ENCODE measurements at regions not wholly inside any gene's neighbourhood (a gene's known extent, or its start where the extent isn't known, plus 50 kb on each side); places are given as distances from the start of the nearest gene placed in this dataset.

DNA sequence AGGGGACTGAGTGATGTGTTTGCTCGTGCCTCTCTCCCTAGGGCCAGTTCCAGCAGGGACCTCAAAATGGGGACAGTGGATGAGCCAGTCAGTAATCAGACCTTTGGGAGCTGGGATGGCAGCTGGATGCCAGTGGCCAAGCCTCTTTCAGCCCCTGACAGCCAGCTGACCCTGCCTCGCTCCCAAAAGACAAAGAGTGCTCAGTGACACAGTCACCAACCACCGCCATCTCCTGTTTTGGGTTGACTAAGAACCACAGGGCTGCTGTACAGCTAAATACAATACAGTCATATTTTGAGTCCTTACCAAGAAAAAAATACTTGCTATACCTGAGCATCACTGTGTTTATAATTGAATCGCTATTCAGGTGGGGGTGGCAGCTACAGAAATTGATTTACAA is 75.7 kb downstream of the POU3F3 start:
- Mint-ChIP-seq H3K4me3 (no peak overlapping the region), H3K4me1 (no peaks in the 10 kb centered on the region)
- TF ChIP-seq, protein P1, sequence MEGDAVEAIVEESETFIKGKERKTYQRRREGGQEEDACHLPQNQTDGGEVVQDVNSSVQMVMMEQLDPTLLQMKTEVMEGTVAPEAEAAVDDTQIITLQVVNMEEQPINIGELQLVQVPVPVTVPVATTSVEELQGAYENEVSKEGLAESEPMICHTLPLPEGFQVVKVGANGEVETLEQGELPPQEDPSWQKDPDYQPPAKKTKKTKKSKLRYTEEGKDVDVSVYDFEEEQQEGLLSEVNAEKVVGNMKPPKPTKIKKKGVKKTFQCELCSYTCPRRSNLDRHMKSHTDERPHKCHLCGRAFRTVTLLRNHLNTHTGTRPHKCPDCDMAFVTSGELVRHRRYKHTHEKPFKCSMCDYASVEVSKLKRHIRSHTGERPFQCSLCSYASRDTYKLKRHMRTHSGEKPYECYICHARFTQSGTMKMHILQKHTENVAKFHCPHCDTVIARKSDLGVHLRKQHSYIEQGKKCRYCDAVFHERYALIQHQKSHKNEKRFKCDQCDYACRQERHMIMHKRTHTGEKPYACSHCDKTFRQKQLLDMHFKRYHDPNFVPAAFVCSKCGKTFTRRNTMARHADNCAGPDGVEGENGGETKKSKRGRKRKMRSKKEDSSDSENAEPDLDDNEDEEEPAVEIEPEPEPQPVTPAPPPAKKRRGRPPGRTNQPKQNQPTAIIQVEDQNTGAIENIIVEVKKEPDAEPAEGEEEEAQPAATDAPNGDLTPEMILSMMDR (IDR thresholded peaks at IDR 0.05; ENCODE audit: unreplicated experiment), result no peak

DNA sequence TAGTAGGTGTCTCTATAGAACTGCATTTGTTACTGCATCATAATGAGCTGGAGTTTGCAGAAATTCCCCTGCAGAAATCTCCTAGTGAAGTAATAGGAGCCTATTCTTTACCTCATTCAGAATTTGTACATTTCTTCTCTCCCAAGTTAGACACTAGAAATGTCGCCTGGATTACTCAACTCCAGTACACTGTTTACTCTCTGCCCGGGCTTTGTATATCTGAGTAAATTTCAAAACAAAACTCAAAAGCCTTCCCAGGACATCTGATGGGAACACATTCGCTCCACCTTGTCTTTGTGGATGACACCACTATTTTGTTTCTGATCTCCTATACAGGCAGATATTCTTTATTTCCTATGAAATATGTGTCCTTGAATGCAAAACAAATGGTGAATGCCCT is 76.8 kb downstream of the POU3F3 start:
- Mint-ChIP-seq H3K27ac (no peak overlapping the region), H3K4me1 (no peaks in the 10 kb centered on the region), H3K9me3 (no peaks in the 10 kb centered on the region), H3K36me3 (no peaks in the 10 kb centered on the region), H3K4me3 (no peak overlapping the region), H3K27me3 (ENCODE audit: low read depth) (peaks cover 21% of the 10 kb centered on the region)
- TF ChIP-seq, protein P1 (IDR thresholded peaks at IDR 0.05; ENCODE audit: unreplicated experiment), result no peak
- no peak for DNase-seq (ENCODE audit: low spot score in 2 of 2, unreplicated experiment in 2 of 2)

More for the DNA sequence above, 75.7 kb downstream of the POU3F3 start:
- no peak for DNase-seq (ENCODE audit: low spot score in 2 of 2, unreplicated experiment in 2 of 2)
- no peaks in the 10 kb centered on the region for H3K9me3 Mint-ChIP-seq
- H3K27ac Mint-ChIP-seq, result no peak overlapping the region
- H3K27me3 Mint-ChIP-seq (ENCODE audit: low read depth), result peaks cover 29% of the 10 kb centered on the region
- H3K36me3 Mint-ChIP-seq, result no peaks in the 10 kb centered on the region

DNA sequence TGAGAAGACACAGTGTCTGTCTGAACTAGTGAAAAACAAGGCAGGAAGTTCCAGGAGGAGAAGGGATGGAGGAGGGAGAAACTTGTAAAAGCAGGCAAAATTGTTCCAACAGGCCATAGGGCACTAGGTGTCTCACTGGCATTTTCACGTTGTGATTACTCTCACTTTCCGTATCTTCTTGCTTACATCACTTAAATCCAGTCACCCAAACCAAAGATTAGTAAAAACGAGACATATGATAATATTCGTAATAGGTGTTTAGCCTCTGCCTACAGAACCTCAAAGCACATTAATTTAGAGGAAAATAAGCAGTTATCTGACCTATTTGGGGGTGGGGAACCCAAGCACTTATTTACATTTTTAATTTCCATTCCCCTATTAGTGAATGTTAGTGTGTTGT is 78.3 kb downstream of the POU3F3 start:
- no peak overlapping the region for H3K4me3 Mint-ChIP-seq
- TF ChIP-seq, protein P1 (IDR thresholded peaks at IDR 0.05; ENCODE audit: unreplicated experiment), result no peak
- H3K9me3 Mint-ChIP-seq, result no peaks in the 10 kb centered on the region
- DNase-seq (ENCODE audit: low spot score in 2 of 2, unreplicated experiment in 2 of 2), result no peak
- H3K4me1 Mint-ChIP-seq, result no peaks in the 10 kb centered on the region
- H3K27ac Mint-ChIP-seq, result no peak overlapping the region
- H3K36me3 Mint-ChIP-seq, result no peaks in the 10 kb centered on the region
- H3K27me3 Mint-ChIP-seq (ENCODE audit: low read depth), result peaks cover 13% of the 10 kb centered on the region

DNA sequence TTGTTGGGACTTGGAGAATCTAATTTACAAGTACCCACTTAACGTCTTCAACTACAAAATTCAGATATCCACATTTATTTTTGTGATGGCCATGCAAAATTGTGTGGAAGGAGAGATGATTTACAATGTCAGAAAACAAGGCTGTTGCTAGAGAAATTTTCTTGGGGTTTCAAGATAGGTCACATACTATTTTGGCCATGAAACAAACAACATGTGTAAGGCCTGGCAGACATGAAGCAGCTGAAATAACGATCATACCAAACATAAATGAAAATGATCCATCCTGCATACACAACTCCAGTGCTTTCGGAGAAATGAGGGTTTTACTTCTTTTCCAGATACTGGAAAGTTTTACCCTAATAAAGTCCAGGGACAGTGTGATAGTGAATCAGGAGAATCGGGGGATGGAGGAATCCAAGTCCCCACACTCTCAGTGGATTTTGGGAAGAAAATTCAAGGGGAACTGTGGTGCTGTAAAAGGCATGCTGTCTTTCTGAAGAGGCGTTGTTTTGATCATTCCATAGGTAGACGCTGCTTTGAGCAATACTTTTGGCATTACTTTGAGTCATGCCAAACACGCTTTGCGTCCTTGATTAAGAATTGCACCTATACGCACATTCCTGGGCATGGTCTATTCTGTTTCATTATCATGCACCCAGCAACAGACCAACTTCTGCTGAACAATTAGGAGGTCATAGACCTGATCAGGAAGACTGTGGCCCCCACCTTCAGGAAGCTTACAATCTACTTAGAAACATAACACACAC is 79.4 kb downstream of the POU3F3 start:
- peaks cover 13% of the 10 kb centered on the region for H3K27me3 Mint-ChIP-seq (ENCODE audit: low read depth)
- no peaks in the 10 kb centered on the region for H3K9me3 Mint-ChIP-seq
- H3K4me3 Mint-ChIP-seq, result no peak overlapping the region
- TF ChIP-seq, protein P1 (IDR thresholded peaks at IDR 0.05; ENCODE audit: unreplicated experiment), result no peak
- H3K27ac Mint-ChIP-seq, result no peak overlapping the region
- no peak for DNase-seq (ENCODE audit: low spot score in 2 of 2, unreplicated experiment in 2 of 2)
- no peaks in the 10 kb centered on the region for H3K4me1 Mint-ChIP-seq
- no peaks in the 10 kb centered on the region for H3K36me3 Mint-ChIP-seq

DNA sequence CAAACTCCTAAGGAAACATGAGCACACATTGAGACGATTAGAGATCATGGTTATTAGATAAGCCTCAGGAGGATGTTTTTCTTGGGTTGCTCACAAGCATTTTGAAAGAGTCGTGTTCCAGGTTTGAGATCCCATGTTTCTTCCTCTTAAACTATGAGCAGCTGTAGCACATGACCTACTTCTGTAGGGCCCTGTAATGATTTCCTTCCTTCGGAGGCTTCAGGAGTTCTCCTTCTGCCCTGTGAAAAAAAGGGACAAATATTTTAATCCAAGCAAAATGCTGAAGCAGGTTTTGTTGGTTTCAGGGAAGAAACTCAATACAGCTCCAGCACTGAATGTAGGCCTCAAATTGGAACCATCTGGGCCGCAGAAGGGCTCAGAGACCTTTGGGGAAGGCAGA is 82.6 kb downstream of the POU3F3 start:
- TF ChIP-seq, protein P1 (IDR thresholded peaks at IDR 0.05; ENCODE audit: unreplicated experiment), result no peak
- Mint-ChIP-seq H3K27ac (no peak overlapping the region), H3K4me1 (no peaks in the 10 kb centered on the region), H3K36me3 (no peaks in the 10 kb centered on the region), H3K9me3 (no peaks in the 10 kb centered on the region), H3K27me3 (ENCODE audit: low read depth) (peaks cover 4% of the 10 kb centered on the region), H3K4me3 (no peak overlapping the region)
- no peak for DNase-seq (ENCODE audit: low spot score in 2 of 2, unreplicated experiment in 2 of 2)

Data from mesothelial cell of epicardium (in vitro differentiated cells).